ENCODE measurements at regions not wholly inside any gene's neighbourhood (a gene's known extent, or its start where the extent isn't known, plus 50 kb on each side); places are given as distances from the start of the nearest gene placed in this dataset.
"Not testable (repeated sequence)": the region's sequence is repeated elsewhere in the genome, so short reads cannot be mapped to it uniquely, and the experiment has no call there.

- no peak for TF ChIP-seq CTCF (IDR thresholded peaks at IDR 0.05; ENCODE audit: low read length, missing control alignments)
- H3K4me3 ChIP-seq (replicated peaks; ENCODE audit: low read depth, low read length) = no peak overlapping the region
- no peak for DNase-seq (ENCODE audit: low read depth)
Measured at GRCh38 chr5:89826938-89827337, 582.6 kb downstream of the CETN3 start.

- no peak for DNase-seq (ENCODE audit: low read depth)
- no peak for TF ChIP-seq CTCF (IDR thresholded peaks at IDR 0.05; ENCODE audit: low read length, missing control alignments)
- H3K4me3 ChIP-seq (replicated peaks; ENCODE audit: low read depth, low read length) = no peak overlapping the region
Measured at GRCh38 chr5:89823046-89823445, 586.5 kb downstream of the CETN3 start.

- DNase-seq (ENCODE audit: low read depth) = no peak
- TF ChIP-seq CTCF (IDR thresholded peaks at IDR 0.05; ENCODE audit: low read length, missing control alignments) = no peak
- no peak overlapping the region for H3K4me3 ChIP-seq (replicated peaks; ENCODE audit: low read depth, low read length)
Measured at GRCh38 chr5:89817841-89818240, 591.7 kb downstream of the CETN3 start.

- no peak for TF ChIP-seq CTCF (IDR thresholded peaks at IDR 0.05; ENCODE audit: low read length, missing control alignments)
- H3K4me3 ChIP-seq (replicated peaks; ENCODE audit: low read depth, low read length) = no peak overlapping the region
- no peak for DNase-seq (ENCODE audit: low read depth)
Measured at GRCh38 chr5:89816038-89816437, 593.5 kb downstream of the CETN3 start.

- not testable (repeated sequence) for DNase-seq (ENCODE audit: low read depth); H3K4me3 ChIP-seq (replicated peaks; ENCODE audit: low read depth, low read length)
Measured at GRCh38 chr5:89800735-89801134, 608.8 kb downstream of the CETN3 start.

GRCh38 chr5:89794504-89794903, 615.1 kb downstream of the CETN3 start:
- not testable (repeated sequence) for DNase-seq (ENCODE audit: low read depth); H3K4me3 ChIP-seq (replicated peaks; ENCODE audit: low read depth, low read length)

GRCh38 chr5:89779734-89780133, 629.8 kb downstream of the CETN3 start:
- not testable (repeated sequence) for H3K4me3 ChIP-seq (replicated peaks; ENCODE audit: low read depth, low read length); DNase-seq (ENCODE audit: low read depth)

GRCh38 chr5:89777758-89778157, 631.8 kb downstream of the CETN3 start:
- H3K4me3 ChIP-seq (replicated peaks; ENCODE audit: low read depth, low read length) = no peak overlapping the region
- no peak for TF ChIP-seq CTCF (IDR thresholded peaks at IDR 0.05; ENCODE audit: low read length, missing control alignments)
- DNase-seq (ENCODE audit: low read depth) = no peak

- TF ChIP-seq CTCF (IDR thresholded peaks at IDR 0.05; ENCODE audit: low read length, missing control alignments) = no peak
- DNase-seq (ENCODE audit: low read depth) = peak; percentile 59
- no peak overlapping the region for H3K4me3 ChIP-seq (replicated peaks; ENCODE audit: low read depth, low read length)
Measured at GRCh38 chr5:89769975-89770374, 639.6 kb downstream of the CETN3 start.

Data from fibroblast of pulmonary artery (primary cell).